HG02623 (cell line): ENCODE measurements at regions not wholly inside any gene's neighbourhood (a gene's known extent, or its start where the extent isn't known, plus 50 kb on each side); places are given as distances from the start of the nearest gene placed in this dataset.
"Not testable (repeated sequence)": the region's sequence is repeated elsewhere in the genome, so short reads cannot be mapped to it uniquely, and the experiment has no call there.

ENCODE experiments used
- ATAC-seq: cut with Tn5 transposase; IDR thresholded peaks from one replicate; pipeline ENCODE4 v1.9.1; 2021; ENCODE audit warnings: moderate library complexity; ENCODE audit not compliant: unreplicated experiment

GRCh38 chr11:45392154-45392553, 106.0 kb upstream of the SYT13 start:
- no peak for ATAC-seq

GRCh38 chr11:45391168-45391850, 105.2 kb upstream of the SYT13 start:
- no peak for ATAC-seq

GRCh38 chr11:45390407-45390806, 104.3 kb upstream of the SYT13 start:
- ATAC-seq = no peak

- ATAC-seq = no peak
Observed at GRCh38 chr11:45388472-45388871, 102.3 kb upstream of the SYT13 start.

- not testable (repeated sequence) for ATAC-seq
Observed at GRCh38 chr11:45387885-45388284, 101.7 kb upstream of the SYT13 start.

- no peak for ATAC-seq
Observed at GRCh38 chr11:45386972-45387371, 100.8 kb upstream of the SYT13 start.

GRCh38 chr11:45385844-45386243, 99.7 kb upstream of the SYT13 start:
- no peak for ATAC-seq

GRCh38 chr11:45385423-45385822, 99.3 kb upstream of the SYT13 start:
- no peak for ATAC-seq

GRCh38 chr11:45384711-45385241, 98.6 kb upstream of the SYT13 start:
- ATAC-seq = no peak

- no peak for ATAC-seq
Observed at GRCh38 chr11:45384016-45384415, 97.9 kb upstream of the SYT13 start.

GRCh38 chr11:45383224-45383623, 97.1 kb upstream of the SYT13 start:
- ATAC-seq = no peak

GRCh38 chr11:45382133-45382878, 96.2 kb upstream of the SYT13 start:
- no peak for ATAC-seq

- no peak for ATAC-seq
Observed at GRCh38 chr11:45379162-45379863, 93.2 kb upstream of the SYT13 start.

- ATAC-seq = no peak
Observed at GRCh38 chr11:45378516-45378915, 92.4 kb upstream of the SYT13 start.

GRCh38 chr11:45374653-45375059, 88.5 kb upstream of the SYT13 start:
- no peak for ATAC-seq

- no peak for ATAC-seq
Observed at GRCh38 chr11:45374130-45374529, 88.0 kb upstream of the SYT13 start.

GRCh38 chr11:45373506-45374035, 87.4 kb upstream of the SYT13 start:
- no peak for ATAC-seq

GRCh38 chr11:45372414-45372813, 86.3 kb upstream of the SYT13 start:
- ATAC-seq = not testable (repeated sequence)

GRCh38 chr11:45371251-45372115, 85.3 kb upstream of the SYT13 start:
- no peak for ATAC-seq

- no peak for ATAC-seq
Observed at GRCh38 chr11:45369313-45369712, 83.2 kb upstream of the SYT13 start.
